Mucosa of stomach (tissue), 1 donor: ENCODE measurements at regions not wholly inside any gene's neighbourhood (a gene's known extent, or its start where the extent isn't known, plus 50 kb on each side); places are given as distances from the start of the nearest gene placed in this dataset.
"Not testable (repeated sequence)": the region's sequence is repeated elsewhere in the genome, so short reads cannot be mapped to it uniquely, and the experiment has no call there.

Experiments
- H3K27me3 ChIP-seq: one replicate; pipeline ENCODE4 v1.7.0; 2013; ENCODE audit warnings: mild to moderate bottlenecking, low read length; ENCODE audit not compliant: control insufficient read depth, insufficient read depth
- H3K36me3 ChIP-seq: one replicate; pipeline ENCODE4 v1.7.0; 2013; ENCODE audit warnings: low read length; ENCODE audit not compliant: control insufficient read depth, insufficient read depth
- H3K4me1 ChIP-seq: one replicate; pipeline ENCODE4 v1.7.0; 2013; ENCODE audit warnings: mild to moderate bottlenecking, low read length; ENCODE audit not compliant: control insufficient read depth, insufficient read depth
- H3K4me3 ChIP-seq: one replicate; pipeline ENCODE4 v1.7.0; 2013; ENCODE audit warnings: low read length
- H3K9ac ChIP-seq: one replicate; pipeline ENCODE4 v1.7.0; 2013; ENCODE audit warnings: mild to moderate bottlenecking, low read length, moderate library complexity
- H3K9me3 ChIP-seq: one replicate; pipeline ENCODE4 v1.7.0; 2013; ENCODE audit warnings: mild to moderate bottlenecking, low read length, moderate library complexity; ENCODE audit not compliant: control insufficient read depth
- donor health status: Pancreatic carcinoma.

DNA sequence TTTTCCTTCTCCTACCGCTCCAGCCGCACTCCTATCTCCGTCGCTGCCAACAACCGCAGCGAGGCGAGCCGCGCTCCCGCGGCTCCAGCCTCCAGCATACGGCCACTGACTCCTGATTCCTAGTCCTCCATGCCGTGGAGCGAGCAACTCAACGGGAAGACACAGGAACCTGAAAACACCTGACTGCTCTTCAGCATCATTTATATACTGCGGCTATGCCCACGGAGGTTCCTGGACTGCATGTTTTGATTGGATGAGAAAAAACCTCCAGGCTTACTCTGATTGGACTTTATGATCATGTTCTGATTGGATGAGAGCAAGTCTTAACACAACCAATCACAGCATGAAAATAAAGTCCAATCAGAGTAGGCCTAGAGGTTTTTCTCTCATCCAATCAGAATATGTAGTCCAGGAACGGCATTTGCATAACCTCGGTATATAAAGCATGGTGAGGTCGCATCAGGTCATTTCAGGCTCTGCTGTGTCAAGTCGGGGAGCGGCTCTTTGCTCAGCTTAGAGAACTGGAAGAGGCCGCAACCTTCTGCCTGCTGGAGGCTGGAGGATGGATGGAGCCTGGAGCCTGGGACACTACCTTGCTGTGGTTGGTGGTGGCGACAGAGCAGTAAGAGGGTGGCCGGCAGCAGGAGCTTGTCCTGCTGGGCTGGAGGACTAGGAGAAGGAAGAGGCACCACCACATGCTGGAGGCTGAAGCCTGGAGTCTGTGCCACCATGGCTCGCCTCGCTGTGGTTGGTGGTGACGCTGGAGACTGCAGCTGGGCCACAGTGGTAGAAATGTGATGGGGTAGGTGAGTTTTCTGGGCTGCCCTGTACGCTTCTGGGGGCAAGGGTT lies 204.6 kb upstream of the WSB1 start:
- not testable (repeated sequence) for H3K4me3 ChIP-seq, H3K27me3 ChIP-seq, H3K9ac ChIP-seq, H3K36me3 ChIP-seq, H3K4me1 ChIP-seq, H3K9me3 ChIP-seq

DNA sequence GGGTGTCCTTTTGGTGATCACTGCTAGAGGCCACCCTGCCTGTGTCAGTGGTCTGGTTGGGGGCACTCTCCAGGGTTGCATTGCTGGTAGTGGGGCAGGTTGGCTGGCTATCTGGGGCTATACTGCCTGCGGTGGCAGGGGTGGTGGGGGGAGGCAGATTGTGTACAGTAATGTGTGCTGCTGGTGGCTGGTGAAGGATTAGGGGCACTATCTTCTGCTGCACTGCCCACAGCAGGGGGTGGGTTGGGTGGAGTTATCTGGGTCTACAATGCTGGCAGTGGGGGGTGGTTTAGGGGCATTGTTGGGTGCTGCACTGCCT lies 204.0 kb upstream of the WSB1 start:
- no peaks in the 10 kb centered on the region for H3K36me3 ChIP-seq
- no peak overlapping the region for H3K9ac ChIP-seq
- H3K4me3 ChIP-seq, result no peak overlapping the region
- H3K9me3 ChIP-seq, result no peaks in the 10 kb centered on the region
- H3K4me1 ChIP-seq, result no peaks in the 10 kb centered on the region
- no peaks in the 10 kb centered on the region for H3K27me3 ChIP-seq

DNA sequence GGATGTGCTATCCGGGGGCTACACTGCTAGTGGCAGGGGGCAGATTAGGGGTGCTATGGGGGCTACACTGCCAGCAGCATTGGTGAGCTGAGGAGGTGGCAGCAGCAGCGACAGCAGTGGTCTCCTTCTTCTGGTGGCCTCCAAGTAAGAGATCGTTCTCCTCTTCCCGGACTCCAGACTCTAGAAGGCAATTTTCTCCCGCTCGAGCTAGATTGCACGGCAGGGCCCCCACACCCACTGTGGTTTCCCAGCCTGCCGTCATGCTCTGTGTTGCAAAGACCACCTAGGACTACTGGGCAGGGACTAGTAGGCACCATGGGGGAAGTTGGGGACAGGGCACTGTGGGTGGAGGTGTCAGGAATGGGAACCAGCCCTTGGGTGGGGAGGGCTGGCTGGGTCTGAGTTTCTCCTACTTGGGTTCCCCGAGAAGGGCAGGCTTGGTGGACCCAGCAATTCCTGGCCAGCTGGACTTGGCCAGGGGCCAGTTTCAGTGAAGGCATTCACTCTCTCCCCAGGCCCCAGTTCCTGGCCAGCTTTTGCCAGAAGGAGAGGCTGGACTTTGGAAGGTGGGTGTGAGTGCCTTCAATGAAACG lies 203.4 kb upstream of the WSB1 start:
- H3K4me1 ChIP-seq, H3K9me3 ChIP-seq, H3K36me3 ChIP-seq, H3K27me3 ChIP-seq, H3K9ac ChIP-seq, H3K4me3 ChIP-seq: not testable (repeated sequence)

DNA sequence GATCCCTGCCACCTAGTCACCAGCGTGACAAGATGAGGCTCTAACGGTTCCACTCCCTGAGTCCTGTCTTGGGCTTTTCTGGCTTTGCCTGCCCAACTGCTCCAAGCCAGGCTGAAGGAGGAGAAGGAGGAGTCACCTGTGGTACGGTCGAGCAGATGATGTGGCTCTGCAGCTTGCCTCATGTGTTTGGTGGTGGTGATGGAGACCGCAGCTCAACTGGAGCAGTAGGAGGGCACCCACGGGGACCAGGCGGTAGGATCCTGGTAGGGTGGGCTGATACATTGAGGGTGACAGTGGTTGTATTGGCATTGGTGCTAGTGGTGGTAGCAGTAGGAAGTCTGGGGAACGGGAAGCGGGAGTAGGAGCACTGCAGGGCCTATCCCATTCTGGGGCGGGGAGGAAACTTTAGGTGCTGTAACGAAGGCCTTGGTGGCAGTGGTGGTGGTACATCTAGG lies 202.8 kb upstream of the WSB1 start:
- H3K9ac ChIP-seq, result no peak overlapping the region

DNA sequence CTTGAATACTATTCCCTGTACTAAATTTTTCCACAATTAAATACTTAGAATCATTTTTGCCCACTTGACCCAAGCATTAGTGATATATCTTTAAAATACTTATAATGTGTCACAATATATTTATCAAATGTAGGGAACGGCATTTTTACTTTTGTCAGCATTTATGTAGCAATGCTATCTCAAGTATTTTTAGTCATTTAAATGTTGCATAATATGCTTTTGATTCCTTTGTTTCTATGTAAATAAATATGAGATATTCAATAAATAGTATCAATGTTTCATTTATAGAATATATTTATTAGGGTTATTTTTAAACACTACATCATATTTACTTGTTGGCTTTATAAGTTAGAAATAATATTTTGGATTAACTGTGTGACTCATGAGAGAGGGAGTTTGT lies 199.7 kb upstream of the WSB1 start:
- H3K4me1 ChIP-seq, H3K4me3 ChIP-seq, H3K27me3 ChIP-seq, H3K36me3 ChIP-seq, H3K9me3 ChIP-seq, H3K9ac ChIP-seq: not testable (repeated sequence)

More for the DNA sequence above, 202.8 kb upstream of the WSB1 start:
- Histone ChIP-seq H3K9me3 (no peaks in the 10 kb centered on the region), H3K36me3 (no peaks in the 10 kb centered on the region), H3K4me3 (no peak overlapping the region), H3K4me1 (no peaks in the 10 kb centered on the region), H3K27me3 (no peaks in the 10 kb centered on the region)

DNA sequence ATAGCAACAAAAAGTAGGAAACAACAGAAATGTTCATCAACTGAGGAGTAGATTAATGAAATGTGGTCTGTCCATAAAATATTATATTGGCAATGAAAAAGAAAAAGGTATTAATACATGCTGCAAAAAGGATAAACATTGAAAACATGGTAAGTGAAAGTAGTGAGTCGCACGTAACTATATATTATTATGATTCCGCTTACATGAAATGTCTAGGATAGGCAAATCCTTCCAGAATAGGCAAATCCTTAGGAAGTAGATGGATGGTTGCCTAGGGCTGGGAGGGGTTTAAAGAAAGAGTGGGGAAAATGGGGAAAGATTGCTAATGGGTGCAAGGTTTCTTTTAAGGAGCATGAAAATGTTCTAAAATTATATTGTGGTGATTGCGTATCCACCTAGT lies 198.1 kb upstream of the WSB1 start:
- H3K9ac ChIP-seq, H3K4me3 ChIP-seq, H3K9me3 ChIP-seq, H3K36me3 ChIP-seq, H3K4me1 ChIP-seq, H3K27me3 ChIP-seq: not testable (repeated sequence)

DNA sequence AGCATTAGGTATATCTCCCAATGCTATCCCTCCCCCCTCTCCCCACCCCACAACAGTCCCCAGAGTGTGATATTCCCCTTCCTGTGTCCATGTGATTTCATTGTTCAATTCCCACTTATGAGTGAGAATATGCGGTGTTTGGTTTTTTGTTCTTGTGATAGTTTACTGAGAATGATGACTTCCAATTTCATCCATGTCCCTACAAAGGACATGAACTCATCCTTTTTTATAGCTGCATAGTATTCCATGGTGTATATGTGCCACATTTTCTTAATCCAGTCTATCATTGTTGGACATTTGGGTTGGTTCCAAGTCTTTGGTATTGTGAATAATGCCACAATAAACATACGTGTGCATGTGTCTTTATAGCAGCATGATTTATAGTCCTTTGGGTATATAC lies 194.6 kb upstream of the WSB1 start:
- not testable (repeated sequence) for H3K4me1 ChIP-seq, H3K4me3 ChIP-seq, H3K9ac ChIP-seq, H3K9me3 ChIP-seq, H3K27me3 ChIP-seq, H3K36me3 ChIP-seq

DNA sequence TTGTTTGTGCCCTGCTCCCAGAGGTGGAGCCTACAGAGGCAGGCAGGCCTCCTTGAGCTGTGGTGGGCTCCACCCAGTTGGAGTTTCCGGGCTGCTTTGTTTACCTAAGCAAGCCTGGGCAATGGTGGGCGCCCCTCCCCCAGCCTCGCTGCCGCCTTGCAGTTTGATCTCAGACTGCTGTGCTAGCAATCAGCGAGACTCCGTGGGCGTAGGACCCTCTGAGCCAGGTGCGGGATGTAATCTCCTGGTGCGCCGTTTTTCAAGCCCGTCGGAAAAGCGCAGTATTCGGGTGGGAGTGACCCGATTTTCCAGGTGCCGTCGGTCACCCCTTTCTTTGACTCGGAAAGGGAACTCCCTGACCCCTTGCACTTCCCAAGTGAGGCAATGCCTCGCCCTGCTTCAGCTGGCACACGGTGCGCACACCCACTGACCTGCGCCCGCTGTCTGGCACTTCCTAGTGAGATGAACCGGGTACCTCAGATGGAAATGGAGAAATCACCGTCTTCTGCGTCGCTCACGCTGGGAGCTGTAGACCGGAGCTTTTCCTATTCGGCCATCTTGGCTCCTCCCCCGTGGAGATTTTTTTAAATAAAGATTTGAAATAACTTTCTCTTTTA lies 189.2 kb upstream of the WSB1 start:
- H3K4me1 ChIP-seq, H3K4me3 ChIP-seq, H3K9ac ChIP-seq, H3K27me3 ChIP-seq, H3K36me3 ChIP-seq, H3K9me3 ChIP-seq: not testable (repeated sequence)

DNA sequence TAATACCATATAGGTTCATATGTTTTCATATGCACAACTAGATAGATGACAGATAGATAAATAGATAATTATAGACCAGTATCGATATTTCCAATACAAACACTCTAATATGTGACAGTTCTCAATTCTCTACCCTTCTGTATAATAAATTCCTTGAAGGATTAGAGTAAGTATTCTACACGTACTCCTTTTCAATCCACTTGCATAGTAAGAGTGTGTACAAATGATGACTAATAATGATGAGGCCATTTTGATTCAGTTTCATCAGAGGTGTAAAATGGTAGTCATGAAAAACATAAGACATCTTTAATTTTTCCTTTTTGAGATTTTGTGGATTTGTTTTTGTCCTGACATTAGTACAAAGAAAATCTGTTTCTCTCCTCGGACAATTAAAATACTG lies 188.3 kb upstream of the WSB1 start:
- Histone ChIP-seq H3K36me3 (no peaks in the 10 kb centered on the region), H3K4me1 (no peaks in the 10 kb centered on the region), H3K4me3 (no peak overlapping the region), H3K9me3 (no peaks in the 10 kb centered on the region), H3K9ac (no peak overlapping the region), H3K27me3 (no peaks in the 10 kb centered on the region)

DNA sequence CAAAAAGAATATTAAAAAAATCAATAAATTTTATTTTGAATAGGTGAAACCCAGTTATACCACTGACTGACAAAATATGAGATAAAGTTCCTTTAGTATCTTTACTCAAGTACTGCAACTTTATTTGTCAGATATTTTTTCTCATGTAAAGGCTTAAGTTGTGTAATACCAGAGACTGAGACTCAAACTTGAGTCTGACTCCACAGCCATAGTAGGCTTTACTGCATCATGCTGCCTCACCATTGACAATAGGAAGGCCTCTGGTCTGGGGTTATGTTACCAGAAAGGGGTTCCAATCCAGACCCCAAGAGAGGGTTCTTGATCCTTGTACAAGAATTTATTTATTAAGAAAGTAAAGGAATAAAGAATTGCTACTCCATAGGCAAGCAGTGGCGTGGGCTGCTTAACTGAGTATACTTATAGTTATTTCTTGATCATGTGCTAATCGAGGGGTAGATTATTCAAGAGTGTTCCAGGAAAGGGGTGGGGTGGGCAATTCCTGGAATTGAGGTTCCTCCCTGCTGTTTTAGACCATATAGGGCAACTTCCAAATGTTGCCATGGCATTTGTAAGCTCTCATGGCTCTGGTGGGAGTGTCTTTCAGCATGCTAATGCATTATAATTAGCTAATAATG lies 187.4 kb upstream of the WSB1 start:
- Histone ChIP-seq H3K36me3 (no peaks in the 10 kb centered on the region), H3K9ac (no peak overlapping the region), H3K4me1 (no peaks in the 10 kb centered on the region), H3K4me3 (no peak overlapping the region), H3K9me3 (no peaks in the 10 kb centered on the region), H3K27me3 (no peaks in the 10 kb centered on the region)

DNA sequence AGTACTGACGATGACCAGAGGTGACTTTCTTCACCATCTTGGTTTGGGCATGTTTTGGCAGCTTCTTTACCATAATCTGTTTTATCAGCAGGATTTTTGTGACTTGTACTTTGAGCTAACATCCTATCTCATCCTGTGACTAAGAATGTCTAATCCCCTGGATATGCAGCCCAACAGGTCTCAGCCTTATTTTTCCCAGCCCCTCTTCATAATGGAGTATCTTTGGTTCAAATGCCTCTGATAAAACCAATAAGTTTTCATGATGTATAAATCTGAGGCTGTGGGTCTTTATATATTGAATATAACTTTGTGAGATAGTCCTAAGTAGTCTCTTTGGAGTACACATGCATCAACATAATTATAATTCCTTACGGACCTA lies 186.9 kb upstream of the WSB1 start:
- no peaks in the 10 kb centered on the region for H3K27me3 ChIP-seq
- H3K9ac ChIP-seq, result no peak overlapping the region
- H3K4me1 ChIP-seq, result no peaks in the 10 kb centered on the region
- H3K9me3 ChIP-seq, result no peaks in the 10 kb centered on the region
- H3K4me3 ChIP-seq, result no peak overlapping the region
- no peaks in the 10 kb centered on the region for H3K36me3 ChIP-seq
